HepG2 (cell line): ENCODE measurements at regions not wholly inside any gene's neighbourhood (a gene's known extent, or its start where the extent isn't known, plus 50 kb on each side); places are given as distances from the start of the nearest gene placed in this dataset.
"Not testable (repeated sequence)": the region's sequence is repeated elsewhere in the genome, so short reads cannot be mapped to it uniquely, and the experiment has no call there.

ENCODE experiments used
- JUN ChIP-seq: sonication (generic); formaldehyde crosslinking; IDR thresholded peaks from 2 replicates; pipeline ENCODE4 v1.4.0; 2020; ENCODE audit warnings: mild to moderate bottlenecking, missing genetic modification reagents
- NFE2 ChIP-seq: sonication (generic); formaldehyde crosslinking; IDR thresholded peaks from 2 replicates; pipeline ENCODE4 v1.4.0; 2020; ENCODE audit warnings: missing genetic modification reagents
- RELA ChIP-seq: sonication (generic); formaldehyde crosslinking; IDR thresholded peaks from 2 replicates; pipeline ENCODE4 v1.4.0; 2020; ENCODE audit warnings: missing genetic modification reagents

DNA sequence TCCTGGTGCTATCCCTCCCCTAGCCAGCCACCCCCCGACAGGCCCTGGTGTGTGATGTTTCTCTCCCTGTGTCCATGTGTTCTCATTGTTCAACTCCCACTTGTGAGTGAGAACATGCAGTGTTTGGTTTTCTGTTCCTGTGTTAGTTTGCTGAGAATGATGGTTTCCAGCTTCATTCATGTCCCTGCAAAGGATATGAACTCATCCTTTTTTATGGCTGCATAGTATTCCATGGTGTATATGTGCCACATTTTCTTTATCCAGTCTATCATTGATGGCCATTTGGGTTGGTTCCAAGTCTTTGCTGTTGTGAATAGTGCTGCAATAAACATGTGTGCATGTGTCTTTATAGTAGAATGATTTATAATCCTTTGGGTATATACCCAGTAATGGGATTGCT, 122.1 kb downstream of the LEPR start:
- TF ChIP-seq JUN, NFE2, RELA (CRISPR knock-in tag): not testable (repeated sequence)
